GM19023 (cell line): ENCODE measurements at regions not wholly inside any gene's neighbourhood (a gene's known extent, or its start where the extent isn't known, plus 50 kb on each side); places are given as distances from the start of the nearest gene placed in this dataset.

Source experiments
- ATAC-seq: cut with Tn5 transposase; IDR thresholded peaks from one replicate; pipeline ENCODE4 v1.9.1; 2021; ENCODE audit warnings: mild to moderate bottlenecking, moderate library complexity; ENCODE audit not compliant: unreplicated experiment

- ATAC-seq, result no peak
These were observed 417.0 kb upstream of the TPM1 start for GRCh38 chr15:62625429-62626033.

- no peak for ATAC-seq
These were observed 415.6 kb upstream of the TPM1 start for GRCh38 chr15:62626903-62627302.

GRCh38 chr15:62631076-62631724 lies 411.3 kb upstream of the TPM1 start:
- no peak for ATAC-seq

GRCh38 chr15:62636823-62637573 lies 405.5 kb upstream of the TPM1 start:
- ATAC-seq, result no peak

GRCh38 chr15:62637574-62637897 lies 405.0 kb upstream of the TPM1 start:
- ATAC-seq, result no peak

- ATAC-seq, result no peak
These were observed 404.5 kb upstream of the TPM1 start for GRCh38 chr15:62637950-62638619.

GRCh38 chr15:62639432-62639831 lies 403.1 kb upstream of the TPM1 start:
- ATAC-seq, result no peak

GRCh38 chr15:62639906-62640605 lies 402.5 kb upstream of the TPM1 start:
- ATAC-seq, result no peak

GRCh38 chr15:62641825-62642224 lies 400.7 kb upstream of the TPM1 start:
- no peak for ATAC-seq

- no peak for ATAC-seq
These were observed 399.0 kb upstream of the TPM1 start for GRCh38 chr15:62643572-62643971.

- ATAC-seq, result no peak
These were observed 398.2 kb upstream of the TPM1 start for GRCh38 chr15:62644216-62644888.

- no peak for ATAC-seq
These were observed 397.4 kb upstream of the TPM1 start for GRCh38 chr15:62644889-62645742.

- ATAC-seq, result no peak
These were observed 395.2 kb upstream of the TPM1 start for GRCh38 chr15:62647202-62647842.

- no peak for ATAC-seq
These were observed 394.6 kb upstream of the TPM1 start for GRCh38 chr15:62647843-62648505.

- no peak for ATAC-seq
These were observed 393.6 kb upstream of the TPM1 start for GRCh38 chr15:62648954-62649353.

- peak; percentile 81 for ATAC-seq
These were observed 392.6 kb upstream of the TPM1 start for GRCh38 chr15:62649793-62650420.

- ATAC-seq, result no peak
These were observed 389.4 kb upstream of the TPM1 start for GRCh38 chr15:62653122-62653521.

GRCh38 chr15:62656071-62656470 lies 386.5 kb upstream of the TPM1 start:
- no peak for ATAC-seq
